H7 (cell line): ENCODE measurements at regions not wholly inside any gene's neighbourhood (a gene's known extent, or its start where the extent isn't known, plus 50 kb on each side); places are given as distances from the start of the nearest gene placed in this dataset.
"Not testable (repeated sequence)": the region's sequence is repeated elsewhere in the genome, so short reads cannot be mapped to it uniquely, and the experiment has no call there.

Experiments
- DNase-seq: peaks from one replicate; pipeline ENCODE4 v3.0.0; 2012
- H3K27me3 ChIP-seq: 2 replicates; pipeline ENCODE4 v1.6.0; 2011; ENCODE audit warnings: mild to moderate bottlenecking, low read length; ENCODE audit not compliant: control insufficient read depth, insufficient read depth
- H3K36me3 ChIP-seq: replicated peaks from 2 replicates; pipeline ENCODE4 v1.5.1; 2011; ENCODE audit warnings: low read length; ENCODE audit not compliant: control insufficient read depth, insufficient read depth
- H3K4me3 ChIP-seq: 2 replicates; pipeline ENCODE4 v1.5.1; 2011; ENCODE audit warnings: low read depth, mild to moderate bottlenecking, control low read depth, low read length, moderate library complexity; ENCODE audit not compliant: insufficient read depth

DNA sequence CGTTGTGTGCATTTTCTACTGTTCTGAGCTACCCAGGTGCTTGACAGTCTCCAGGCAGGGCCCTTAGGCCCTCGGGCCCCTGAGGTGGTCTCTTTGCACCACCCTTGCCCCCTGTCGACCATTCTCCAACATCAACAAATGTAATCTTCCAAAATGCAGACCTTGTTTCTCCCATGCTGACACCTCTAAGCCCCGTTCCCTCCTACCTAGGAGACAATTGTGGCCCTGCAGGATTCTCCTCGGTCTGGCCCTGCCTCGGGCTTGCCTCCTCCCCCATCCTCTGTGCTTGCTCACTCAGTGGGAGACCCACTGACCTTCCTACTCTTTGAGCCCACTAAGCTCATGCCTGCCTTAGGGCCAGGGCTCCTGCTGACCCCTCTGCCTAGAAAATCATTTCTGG, 104.2 kb upstream of the TARDBP start:
- Histone ChIP-seq H3K4me3 (no peak overlapping the region), H3K27me3 (no peaks in the 10 kb centered on the region), H3K36me3 (no peaks in the 10 kb centered on the region)
- DNase-seq, result peak; percentile 67

DNA sequence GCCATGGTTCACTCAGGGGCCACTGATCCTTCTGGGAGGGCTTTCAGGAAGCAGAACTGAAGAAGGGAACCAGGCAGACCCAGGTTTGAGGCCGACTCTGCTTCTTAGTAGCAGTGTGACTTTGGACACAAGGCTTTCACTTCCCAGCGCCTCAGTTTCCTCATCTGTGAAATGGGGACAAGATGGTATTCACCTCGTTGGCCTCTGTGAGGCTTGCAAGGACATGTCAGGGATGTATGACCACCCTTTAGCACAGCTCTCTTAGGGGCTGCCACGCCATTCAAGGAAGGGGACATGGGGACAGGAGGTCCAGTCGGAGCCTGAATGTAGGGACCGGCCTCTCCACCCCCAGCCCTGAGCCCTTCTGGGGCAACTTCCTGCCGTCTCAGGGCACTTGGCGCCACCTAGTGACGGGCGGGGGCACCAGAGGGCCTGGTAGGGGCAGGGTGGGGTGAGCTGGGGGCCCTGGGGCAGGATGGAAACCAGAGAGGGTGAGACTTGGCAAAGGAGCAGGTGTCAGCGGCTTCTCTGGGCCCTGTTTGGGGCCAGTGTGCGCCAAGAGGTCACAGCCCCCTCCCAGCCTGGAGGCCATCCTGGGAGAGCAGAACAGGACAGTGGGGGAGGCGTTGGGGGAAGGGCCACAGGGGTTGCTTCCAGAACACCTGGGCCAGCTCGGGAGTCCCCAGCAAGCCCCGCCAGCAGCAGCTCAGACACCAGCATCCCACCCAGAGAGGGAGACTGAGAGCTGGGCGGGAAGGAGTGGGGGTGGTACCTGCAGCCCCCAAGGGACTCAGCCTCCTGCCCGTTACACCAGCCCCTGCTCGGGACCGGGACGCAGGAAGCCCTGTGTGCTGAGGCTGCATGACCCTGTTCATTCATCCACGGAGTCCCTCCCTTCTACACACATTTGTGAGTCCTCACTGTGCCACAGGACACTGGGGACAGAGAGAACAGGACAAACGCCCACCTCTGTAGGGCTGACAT, 102.5 kb upstream of the TARDBP start:
- DNase-seq, result peak; percentile 96
- Histone ChIP-seq H3K4me3 (no peak overlapping the region), H3K36me3 (no peaks in the 10 kb centered on the region), H3K27me3 (no peaks in the 10 kb centered on the region)

DNA sequence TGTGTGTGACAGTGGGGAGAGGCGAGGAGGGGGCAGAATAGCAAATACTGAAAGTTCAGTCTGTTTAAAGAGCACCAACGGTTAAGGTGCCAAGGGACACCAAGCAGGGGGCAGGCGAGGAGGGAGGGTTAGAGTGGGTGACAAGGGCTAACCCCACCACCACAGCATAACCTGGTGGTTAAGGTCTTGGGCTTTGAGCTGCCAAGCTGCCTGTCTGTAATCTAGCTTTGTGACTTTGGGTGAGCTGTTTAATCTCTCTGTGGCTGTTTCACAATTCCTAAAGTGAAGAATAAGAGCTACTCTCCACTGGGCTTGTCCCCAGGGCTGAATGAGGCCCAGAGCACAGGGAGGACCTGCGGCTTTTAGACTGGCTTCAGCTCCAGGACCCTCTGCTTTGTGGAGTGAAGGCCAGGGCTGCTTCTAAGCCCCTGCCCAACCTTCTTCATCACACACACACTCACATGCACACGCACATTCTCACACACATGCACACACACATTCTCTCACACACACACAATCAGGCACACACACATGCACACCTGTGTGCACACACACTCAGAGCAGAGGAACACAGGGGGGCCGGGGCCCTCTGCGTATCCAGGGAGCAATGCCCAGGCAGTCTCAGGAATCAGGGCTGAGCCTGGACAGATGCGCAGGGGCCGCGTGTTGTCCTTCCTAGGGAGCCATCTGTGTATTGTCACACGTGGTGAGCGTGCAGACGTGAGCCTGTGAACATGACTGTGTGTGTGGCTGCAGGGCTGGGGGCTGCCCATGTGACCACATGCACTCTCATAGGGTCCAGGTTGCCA, 101.6 kb upstream of the TARDBP start:
- Histone ChIP-seq H3K4me3 (no peak overlapping the region), H3K27me3 (no peaks in the 10 kb centered on the region), H3K36me3 (no peaks in the 10 kb centered on the region)
- DNase-seq, result no peak

DNA sequence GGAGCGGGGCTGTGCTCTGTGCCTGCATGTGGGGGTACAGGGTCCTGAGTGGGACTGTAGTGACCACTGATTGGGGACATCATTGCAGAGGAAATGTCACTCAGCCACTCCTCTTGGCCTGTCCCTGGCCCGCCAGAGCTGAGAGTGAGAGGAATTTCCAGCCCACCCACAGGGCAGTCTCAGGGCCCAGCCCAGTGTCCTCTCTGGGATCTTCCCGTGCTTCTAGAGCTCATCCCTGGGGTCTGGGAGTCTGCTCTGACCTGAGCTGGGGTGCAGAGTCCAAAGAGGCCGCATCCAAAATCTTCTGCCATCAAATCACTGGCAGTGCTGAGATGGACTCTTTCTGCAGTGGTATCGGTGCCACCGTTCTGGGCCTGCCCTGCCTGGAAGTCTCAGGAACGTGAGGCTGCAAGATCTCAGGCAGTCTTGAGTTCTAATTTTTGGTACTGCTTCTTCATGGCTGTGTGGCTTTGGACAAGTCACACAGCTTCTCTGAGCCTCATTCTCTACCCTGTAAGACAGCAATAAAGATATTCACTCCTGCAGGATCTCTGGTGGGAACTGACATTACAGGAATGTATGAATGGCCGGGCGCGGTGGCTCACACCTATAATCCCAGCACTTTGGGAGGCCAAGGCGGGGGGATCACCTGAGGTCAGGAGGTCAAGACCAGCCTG, 100.8 kb upstream of the TARDBP start:
- Histone ChIP-seq H3K36me3 (no peaks in the 10 kb centered on the region), H3K27me3 (no peaks in the 10 kb centered on the region), H3K4me3 (no peak overlapping the region)
- peak; percentile 44 for DNase-seq

DNA sequence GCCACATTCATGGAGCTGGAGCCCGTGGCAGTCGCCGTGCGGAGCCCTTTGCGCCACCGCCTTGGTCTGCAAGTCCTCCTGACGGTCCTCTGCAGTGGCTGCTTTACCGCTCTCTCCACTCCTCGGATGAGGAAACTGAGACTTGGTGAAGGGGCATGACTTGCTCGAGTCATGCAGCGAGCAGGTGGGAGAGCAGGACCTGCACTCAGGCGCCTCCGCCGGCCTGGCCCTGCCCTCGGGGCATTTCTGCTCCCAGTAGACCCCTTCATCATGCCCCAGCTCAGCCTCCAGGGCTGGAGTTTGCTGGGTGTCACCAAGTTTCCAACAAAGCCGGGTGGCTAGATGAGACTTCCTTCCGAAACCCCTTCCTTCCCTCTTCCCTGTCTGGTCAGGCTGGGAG, 100.0 kb upstream of the TARDBP start:
- DNase-seq, result peak; percentile 35
- Histone ChIP-seq H3K27me3 (no peaks in the 10 kb centered on the region), H3K4me3 (no peak overlapping the region), H3K36me3 (no peaks in the 10 kb centered on the region)

DNA sequence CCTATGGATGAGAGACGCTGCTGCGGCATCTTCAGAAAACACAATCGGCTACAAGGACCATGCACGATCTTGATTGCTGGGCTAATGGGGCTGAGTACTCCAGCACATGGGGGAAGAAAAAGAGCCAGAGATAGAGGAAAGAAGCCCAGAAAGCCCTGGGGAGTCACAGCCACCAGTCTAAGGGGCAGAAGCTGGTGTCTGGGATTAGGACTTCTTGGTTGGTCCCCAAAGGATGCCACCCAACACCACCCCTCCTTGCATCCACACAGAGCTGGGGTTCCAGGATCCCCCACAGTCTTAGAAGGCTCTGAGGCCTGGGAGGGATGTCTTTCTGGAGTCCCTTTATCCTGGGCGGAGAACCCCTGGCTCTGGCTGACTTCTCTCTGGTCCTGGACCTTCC, 98.4 kb upstream of the TARDBP start:
- Histone ChIP-seq H3K36me3 (no peaks in the 10 kb centered on the region), H3K4me3 (no peak overlapping the region), H3K27me3 (no peaks in the 10 kb centered on the region)
- peak; percentile 28 for DNase-seq

DNA sequence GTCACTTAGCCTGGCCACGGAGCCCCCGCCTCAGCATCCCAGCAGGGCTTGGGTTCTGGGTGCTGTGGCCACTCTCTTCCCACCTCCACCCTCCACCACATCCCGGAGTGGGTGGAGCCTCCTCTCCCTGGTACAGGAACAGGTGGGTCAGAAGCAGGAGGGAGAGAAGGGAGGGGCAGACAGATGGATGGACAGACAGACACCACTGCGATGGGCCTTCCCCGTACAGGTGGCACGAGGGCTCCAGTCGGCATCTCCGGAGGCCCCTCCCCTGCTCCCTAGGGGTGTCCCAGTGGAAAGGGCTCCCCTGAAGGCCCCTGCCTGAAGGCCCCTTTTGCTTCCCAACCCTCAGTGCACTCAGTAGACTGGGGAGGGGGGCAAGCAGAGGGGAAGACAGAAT, 96.9 kb upstream of the TARDBP start:
- Histone ChIP-seq H3K27me3 (no peaks in the 10 kb centered on the region), H3K36me3 (no peaks in the 10 kb centered on the region), H3K4me3 (no peak overlapping the region)
- peak; percentile 65 for DNase-seq

DNA sequence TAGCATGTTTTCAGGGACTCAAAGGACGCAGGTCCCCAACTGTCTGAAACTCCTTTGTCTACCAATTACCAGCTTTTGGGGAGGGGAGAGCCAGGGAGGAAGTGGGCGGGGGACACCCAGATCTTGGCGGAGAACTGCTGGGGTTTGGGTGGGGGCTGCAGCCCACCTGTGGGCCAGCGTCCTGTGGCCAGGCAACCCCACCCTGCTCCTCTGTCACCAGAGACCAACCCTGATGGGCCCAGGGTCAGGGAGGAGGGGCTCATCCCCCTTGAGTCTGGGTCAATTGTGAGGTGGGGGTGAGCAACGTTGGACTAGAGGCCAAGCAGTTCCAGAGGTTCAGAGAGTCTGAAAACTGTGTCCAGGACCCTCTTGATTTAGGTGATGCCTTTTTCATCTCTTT, 96.1 kb upstream of the TARDBP start:
- H3K27me3 ChIP-seq, result no peaks in the 10 kb centered on the region
- no peak overlapping the region for H3K4me3 ChIP-seq
- no peaks in the 10 kb centered on the region for H3K36me3 ChIP-seq
- DNase-seq, result peak; percentile 51

DNA sequence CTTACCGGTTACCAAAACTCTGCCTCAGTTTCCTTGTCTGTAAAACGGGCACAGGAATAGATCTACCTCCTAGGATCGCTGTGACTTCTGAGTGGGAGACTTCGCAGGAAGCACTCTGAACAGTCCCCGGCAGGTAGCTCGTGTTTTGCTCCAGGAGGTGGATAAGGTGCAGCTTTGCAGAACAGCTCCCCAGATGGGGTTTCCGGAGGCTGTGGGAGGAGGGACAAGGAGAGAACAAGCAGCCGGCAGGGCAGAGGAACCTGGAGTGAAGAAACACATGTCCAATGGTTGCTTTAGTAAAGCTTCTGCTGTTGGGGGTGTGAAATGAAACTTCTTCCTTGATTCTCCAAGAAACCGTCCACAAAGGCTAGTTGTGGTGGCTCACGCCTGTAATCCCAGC, 95.5 kb upstream of the TARDBP start:
- H3K27me3 ChIP-seq, result no peaks in the 10 kb centered on the region
- DNase-seq, result peak; percentile 42
- no peaks in the 10 kb centered on the region for H3K36me3 ChIP-seq
- H3K4me3 ChIP-seq, result no peak overlapping the region

DNA sequence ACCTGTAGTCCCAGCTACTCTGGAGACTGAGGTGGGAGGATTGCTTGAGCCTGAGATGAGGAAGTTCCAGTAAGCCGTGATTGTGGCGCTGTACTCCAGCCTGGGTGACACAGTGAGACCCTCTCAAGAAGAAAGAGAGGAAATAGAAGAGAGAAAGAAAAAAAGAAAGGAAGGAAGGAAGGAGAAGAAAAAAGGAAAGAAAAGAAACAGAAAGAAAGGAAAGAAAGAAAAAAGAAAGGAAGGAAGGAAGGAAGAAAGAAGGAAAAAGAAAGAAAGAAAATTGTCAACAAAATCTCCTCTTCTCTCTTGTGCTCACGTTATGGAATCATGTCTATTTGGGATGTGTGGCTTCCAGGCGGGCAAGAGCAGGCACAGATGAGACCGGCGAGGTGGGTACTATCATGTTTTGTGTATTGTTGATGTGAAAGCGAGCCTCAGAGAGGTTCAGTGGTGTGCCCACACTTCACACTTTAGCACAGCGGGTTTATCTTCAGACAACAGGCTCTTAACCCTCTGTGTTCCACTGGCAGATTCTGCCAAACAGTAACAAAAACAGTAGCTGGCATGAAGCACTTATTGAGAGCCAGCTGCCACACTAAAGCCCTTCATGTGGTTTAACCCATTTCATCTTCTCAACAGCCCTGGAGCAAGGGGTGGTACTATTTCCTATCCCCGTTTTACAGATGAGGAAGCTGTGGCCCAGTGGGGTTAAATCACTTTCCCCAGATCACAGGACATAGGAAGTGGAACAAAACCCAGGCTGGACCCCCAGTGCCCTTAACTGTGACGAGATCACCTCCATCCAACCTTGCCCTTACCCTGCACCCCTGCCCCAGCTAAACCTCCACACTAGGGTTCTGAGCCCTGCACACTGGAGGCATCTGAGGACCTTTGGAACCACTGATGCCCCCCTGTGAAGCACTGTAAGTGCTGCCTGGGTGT, 94.7 kb upstream of the TARDBP start:
- Histone ChIP-seq H3K4me3 (no peak overlapping the region), H3K27me3 (no peaks in the 10 kb centered on the region), H3K36me3 (no peaks in the 10 kb centered on the region)
- DNase-seq, result peak; percentile 26

DNA sequence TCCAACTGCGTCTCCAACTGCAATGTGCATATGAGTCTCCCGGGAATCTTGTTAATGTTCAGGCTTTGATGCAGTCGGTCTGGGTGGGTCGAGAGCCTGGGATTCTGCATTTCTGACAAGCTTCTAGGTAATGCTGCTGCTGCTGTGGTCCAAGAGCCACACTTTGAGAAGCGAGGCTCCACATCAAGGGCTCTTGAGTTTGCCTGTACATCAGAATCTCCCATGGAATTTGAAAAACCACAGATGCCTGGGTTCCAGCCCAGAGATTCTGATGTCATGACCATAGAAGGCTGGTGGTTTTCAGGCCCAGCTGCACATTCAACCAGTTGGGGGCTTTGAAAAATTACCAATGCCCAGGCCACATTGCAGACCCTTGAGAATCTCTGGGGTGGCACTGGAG, 93.9 kb upstream of the TARDBP start:
- no peaks in the 10 kb centered on the region for H3K36me3 ChIP-seq
- no peaks in the 10 kb centered on the region for H3K27me3 ChIP-seq
- no peak for DNase-seq
- no peak overlapping the region for H3K4me3 ChIP-seq

DNA sequence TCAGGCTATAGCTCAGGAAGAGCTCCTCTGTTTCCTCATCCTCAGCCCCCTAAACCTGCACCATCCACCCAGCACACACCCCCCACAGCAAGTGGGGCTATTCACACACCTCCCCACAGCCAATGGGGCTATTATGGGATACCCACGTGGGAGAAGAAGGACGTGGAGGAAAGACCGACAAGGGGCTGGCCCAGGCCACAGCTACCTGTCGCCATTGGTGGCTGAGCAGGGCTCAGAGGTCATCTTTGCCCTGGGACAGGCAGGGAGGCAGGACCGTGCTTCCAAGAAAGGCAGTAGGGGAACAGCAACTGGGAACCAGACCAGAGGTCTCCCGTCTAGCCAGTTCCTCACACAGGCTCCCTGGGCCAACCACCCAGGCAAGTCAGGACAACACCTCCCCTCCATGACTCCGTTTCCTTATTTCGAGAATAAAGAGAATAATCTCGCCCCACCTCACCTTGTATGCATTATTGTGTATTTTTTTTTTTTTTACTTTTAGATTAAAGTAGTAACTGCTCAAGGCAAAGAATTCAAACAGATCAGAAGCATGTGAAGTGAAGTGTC, 92.3 kb upstream of the TARDBP start:
- no peak overlapping the region for H3K4me3 ChIP-seq
- H3K27me3 ChIP-seq, result no peaks in the 10 kb centered on the region
- H3K36me3 ChIP-seq, result no peaks in the 10 kb centered on the region
- peak; percentile 56 for DNase-seq

DNA sequence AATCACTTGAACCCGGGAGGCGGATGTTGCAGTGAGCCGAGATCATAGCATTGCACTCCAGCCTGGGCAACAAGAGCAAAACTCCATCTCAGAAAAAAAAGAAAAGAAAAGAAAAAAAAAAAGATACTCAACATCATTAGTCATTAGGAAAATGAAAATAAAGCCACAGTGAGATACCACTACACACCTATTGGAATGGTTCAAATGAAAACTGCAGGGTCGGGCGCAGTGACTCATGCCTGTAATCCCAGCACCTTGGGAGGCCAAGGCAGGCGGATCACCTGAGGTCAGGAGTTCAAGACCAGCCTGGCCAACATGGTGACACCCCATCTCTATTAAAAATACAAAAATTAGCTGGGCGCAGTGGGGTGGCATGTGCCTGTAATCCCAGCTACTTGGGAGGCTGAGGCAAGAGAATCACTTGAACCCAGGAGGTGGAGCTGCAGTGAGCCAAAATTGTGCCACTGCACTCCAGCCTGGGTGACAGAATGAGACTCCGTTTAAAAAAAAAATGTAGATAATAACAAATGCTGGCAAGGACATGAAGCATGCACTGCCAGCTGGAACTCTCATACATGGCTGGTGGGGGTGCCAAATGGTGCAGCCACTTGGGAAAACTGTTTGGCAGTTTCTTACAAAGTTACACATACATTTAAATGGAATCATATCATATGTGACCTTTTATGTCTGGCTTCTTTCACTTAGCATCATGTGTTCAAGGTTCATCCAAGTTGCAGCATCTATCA, 90.0 kb upstream of the TARDBP start:
- H3K27me3 ChIP-seq, DNase-seq, H3K36me3 ChIP-seq, H3K4me3 ChIP-seq: not testable (repeated sequence)
